Astrocyte of the cerebellum (primary cell): ENCODE measurements at regions not wholly inside any gene's neighbourhood (a gene's known extent, or its start where the extent isn't known, plus 50 kb on each side); places are given as distances from the start of the nearest gene placed in this dataset.
A peak's percentile ranks its signal among the peaks of the same experiment; 100 is the strongest.

Experiments
- DNase-seq: peaks from one replicate; pipeline ENCODE4 v3.0.0-alpha.2; 2011; ENCODE audit warnings: low read depth
- H3K4me3 ChIP-seq: 2 replicates; pipeline ENCODE4 v1.5.1; 2011; ENCODE audit warnings: mild to moderate bottlenecking, low read depth, low read length, moderate library complexity
- CTCF ChIP-seq: IDR thresholded peaks from 2 replicates; pipeline ENCODE4 v1.5.1; 2012; ENCODE audit warnings: low read length, low read depth, moderate library complexity, mild to moderate bottlenecking; ENCODE audit errors: missing control alignments
- in situ Hi-C: cut with HindIII; loops from 2 replicates; pipeline ENCODE4 v1.10.0; 2017; ENCODE audit warnings: low sequenced_read_pairs

DNA sequence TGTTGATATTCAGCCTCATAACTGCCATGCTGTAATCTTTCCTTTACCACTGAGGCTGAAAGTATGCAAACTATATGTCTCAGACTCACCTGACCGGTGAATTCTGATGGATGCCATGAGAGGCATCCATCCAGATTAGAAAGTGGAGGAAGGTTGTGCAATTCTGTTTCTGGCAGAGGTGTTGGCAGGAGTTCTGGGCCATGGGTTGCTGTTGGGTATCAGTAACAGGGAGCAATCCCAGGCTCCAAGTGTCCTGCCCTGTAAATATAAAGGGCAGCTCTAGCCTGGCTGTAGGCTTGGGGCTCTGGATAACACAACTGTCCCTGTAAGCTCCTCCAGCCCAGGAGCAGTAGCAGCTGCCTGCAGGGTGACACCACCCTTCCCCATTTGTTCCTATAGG lies 77.4 kb upstream of the ABCC4 start:
- H3K4me3 ChIP-seq = no peak overlapping the region
- in situ Hi-C loops = no loop called here
- DNase-seq = no peak
- no peak for TF ChIP-seq CTCF

GRCh38 chr13:95380468-95381211 lies 79.4 kb upstream of the ABCC4 start:
- H3K4me3 ChIP-seq = no peak overlapping the region
- TF ChIP-seq CTCF = peak; percentile 87
- in situ Hi-C loops = no loop called here
- DNase-seq = peak; percentile 82

DNA sequence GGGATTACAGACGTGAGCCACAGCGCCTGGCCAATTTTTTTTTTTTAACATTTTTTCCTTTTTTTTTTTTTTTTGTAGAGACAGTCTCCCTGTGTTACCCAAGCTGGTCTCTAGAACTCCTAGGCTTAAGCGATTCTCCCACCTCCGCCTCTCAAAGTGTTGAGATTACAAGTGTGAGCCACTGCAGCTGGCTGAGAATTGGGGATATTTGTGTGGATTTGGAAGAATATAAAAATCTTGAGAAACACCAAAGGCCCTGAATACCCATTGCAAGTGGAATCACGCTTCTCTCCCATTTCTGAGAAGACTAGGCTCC lies 79.9 kb upstream of the ABCC4 start:
- no peak for DNase-seq
- in situ Hi-C loops = no loop called here
- no peak for TF ChIP-seq CTCF
- H3K4me3 ChIP-seq = no peak overlapping the region

GRCh38 chr13:95382411-95382810 lies 81.2 kb upstream of the ABCC4 start:
- in situ Hi-C loops = no loop called here
- TF ChIP-seq CTCF = no peak
- H3K4me3 ChIP-seq = no peak overlapping the region
- DNase-seq = no peak

- no peak for DNase-seq
- in situ Hi-C loops = no loop called here
- H3K4me3 ChIP-seq = no peak overlapping the region
- no peak for TF ChIP-seq CTCF
These were observed 81.7 kb upstream of the ABCC4 start for GRCh38 chr13:95382916-95383315.

DNA sequence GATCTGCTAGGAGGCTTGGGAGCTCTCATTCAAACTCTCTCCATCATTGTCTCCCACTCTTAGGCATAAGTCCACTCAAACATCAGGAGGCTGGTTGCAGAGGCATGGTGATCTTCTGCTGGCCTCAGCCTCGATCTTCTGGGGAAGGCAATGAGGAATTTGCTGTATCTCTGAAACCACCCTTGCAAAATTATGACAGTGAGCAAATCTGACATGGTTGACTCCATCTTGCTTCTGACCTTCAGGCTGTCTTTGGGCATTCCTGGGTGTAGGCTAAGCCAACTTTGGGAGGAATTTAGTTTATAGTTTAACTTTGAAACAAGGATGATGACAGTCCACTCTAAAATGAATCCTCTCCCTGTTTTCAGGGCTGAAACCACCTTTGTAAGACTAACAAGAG lies 84.1 kb upstream of the ABCC4 start:
- in situ Hi-C loops = no loop called here
- H3K4me3 ChIP-seq = no peak overlapping the region
- no peak for DNase-seq
- TF ChIP-seq CTCF = no peak
